GM19397 (cell line): ENCODE measurements at regions not wholly inside any gene's neighbourhood (a gene's known extent, or its start where the extent isn't known, plus 50 kb on each side); places are given as distances from the start of the nearest gene placed in this dataset.
A peak's percentile ranks its signal among the peaks of the same experiment; 100 is the strongest.

ENCODE experiments used
- ATAC-seq: cut with Tn5 transposase; IDR thresholded peaks from one replicate; pipeline ENCODE4 v1.9.1; 2021; ENCODE audit warnings: mild to moderate bottlenecking, moderate library complexity; ENCODE audit not compliant: unreplicated experiment

GRCh38 chr15:97899981-97900380 lies 60.5 kb upstream of the ARRDC4 start:
- ATAC-seq = no peak

- ATAC-seq = no peak
Observed at GRCh38 chr15:97902140-97902780, 58.2 kb upstream of the ARRDC4 start.

GRCh38 chr15:97903560-97903959 lies 56.9 kb upstream of the ARRDC4 start:
- no peak for ATAC-seq

- ATAC-seq = no peak
Observed at GRCh38 chr15:97903971-97904572, 56.4 kb upstream of the ARRDC4 start.

- peak; percentile 96 for ATAC-seq
Observed at GRCh38 chr15:97909291-97909891, 51.1 kb upstream of the ARRDC4 start.
